ENCODE measurements at regions not wholly inside any gene's neighbourhood (a gene's known extent, or its start where the extent isn't known, plus 50 kb on each side); places are given as distances from the start of the nearest gene placed in this dataset.

- Histone ChIP-seq H3K27me3 (ENCODE audit: control insufficient read depth in 1 of 2, insufficient read depth in 2 of 2, low read length in 2 of 2) (no peaks in the 10 kb centered on the region), H3K9ac (ENCODE audit: insufficient read depth, low read depth, low read length) (no peak overlapping the region), H3K36me3 (replicated peaks in 1 of 2; ENCODE audit: control insufficient read depth in 1 of 2, insufficient read depth in 2 of 2, low read length in 2 of 2) (no peaks in the 10 kb centered on the region), H3K9me3 (ENCODE audit: low read length) (no peaks in the 10 kb centered on the region), H3K4me2 (ENCODE audit: low read depth, low read length) (no peak overlapping the region), H4K20me1 (ENCODE audit: insufficient read depth, low read length) (no peaks in the 10 kb centered on the region), H3K4me3 (replicated peaks in 1 of 3; ENCODE audit: insufficient read depth in 1 of 3, low read depth in 2 of 3, low read length in 3 of 3) (no peak overlapping the region), H3K27ac (ENCODE audit: extremely low read length, insufficient read depth, low read length) (no peak overlapping the region), H2AFZ (ENCODE audit: low read length) (no peak overlapping the region), H3K79me2 (ENCODE audit: insufficient read depth, low read length) (no peaks in the 10 kb centered on the region), H3K4me1 (ENCODE audit: insufficient read depth, low read length) (no peaks in the 10 kb centered on the region)
- TF ChIP-seq SALL2 (CRISPR knock-in tag; IDR thresholded peaks at IDR 0.05) (no peak), KLF11 (CRISPR knock-in tag; IDR thresholded peaks at IDR 0.05) (no peak), SP2 (CRISPR knock-in tag; IDR thresholded peaks at IDR 0.05) (no peak), ZNF670 (CRISPR knock-in tag; IDR thresholded peaks at IDR 0.05; ENCODE audit: borderline replicate concordance) (no peak), ZNF230 (CRISPR knock-in tag; IDR thresholded peaks at IDR 0.05) (no peak), FLYWCH1 (CRISPR knock-in tag; IDR thresholded peaks at IDR 0.05) (no peak), PHB2 (IDR thresholded peaks at IDR 0.05; ENCODE audit: partially characterized antibody) (no peak), ZNF720 (CRISPR knock-in tag; IDR thresholded peaks at IDR 0.05) (no peak), HMG20B (CRISPR knock-in tag; conservative IDR thresholded peaks at IDR 0.05) (no peak)
- POLR2A ChIA-PET = no interaction called here
- DNase-seq (ENCODE audit: low spot score) = no peak
- no peak for ATAC-seq
- CTCF ChIA-PET (ENCODE audit: low intra/inter-chr PET ratio, low total read pairs) = no interaction called here
- in situ Hi-C loops (cut with HindIII; ENCODE audit: extremely low pct_ligation_motif_present, low pct_unique_long_range_greater_than_20kb) = no loop called here
- intact Hi-C loops (cut with micrococcal nuclease; ENCODE audit: unreplicated experiment) = no loop called here
- FAIRE-seq = no peak
- no TSS peak for BruUV-seq (replicated peaks)
Measured at GRCh38 chr9:31355965-31356364, 1028.5 kb upstream of the ACO1 start.

- no peaks in the 10 kb centered on the region for H3K79me2 ChIP-seq (ENCODE audit: insufficient read depth, low read length)
- no peak overlapping the region for H3K27ac ChIP-seq (ENCODE audit: extremely low read length, insufficient read depth, low read length)
- H3K4me1 ChIP-seq (ENCODE audit: insufficient read depth, low read length) = no peaks in the 10 kb centered on the region
- CTCF ChIA-PET (ENCODE audit: low intra/inter-chr PET ratio, low total read pairs) = no interaction called here
- H3K9ac ChIP-seq (ENCODE audit: insufficient read depth, low read depth, low read length) = no peak overlapping the region
- in situ Hi-C loops (cut with HindIII; ENCODE audit: extremely low pct_ligation_motif_present, low pct_unique_long_range_greater_than_20kb) = no loop called here
- DNase-seq (ENCODE audit: low spot score) = no peak
- intact Hi-C loops (cut with micrococcal nuclease; ENCODE audit: unreplicated experiment) = no loop called here
- H3K9me3 ChIP-seq (ENCODE audit: low read length) = no peaks in the 10 kb centered on the region
- POLR2A ChIA-PET = no interaction called here
- H3K4me2 ChIP-seq (ENCODE audit: low read depth, low read length) = no peak overlapping the region
- H4K20me1 ChIP-seq (ENCODE audit: insufficient read depth, low read length) = no peaks in the 10 kb centered on the region
- BruUV-seq (replicated peaks) = no TSS peak
- no peak overlapping the region for H3K4me3 ChIP-seq (replicated peaks in 1 of 3; ENCODE audit: insufficient read depth in 1 of 3, low read depth in 2 of 3, low read length in 3 of 3)
- no peaks in the 10 kb centered on the region for H3K27me3 ChIP-seq (ENCODE audit: control insufficient read depth in 1 of 2, insufficient read depth in 2 of 2, low read length in 2 of 2)
- no peaks in the 10 kb centered on the region for H3K36me3 ChIP-seq (replicated peaks in 1 of 2; ENCODE audit: control insufficient read depth in 1 of 2, insufficient read depth in 2 of 2, low read length in 2 of 2)
- ATAC-seq = no peak
- no peak overlapping the region for H2AFZ ChIP-seq (ENCODE audit: low read length)
- no peak for FAIRE-seq
- TF ChIP-seq CEBPG (CRISPR knock-in tag; IDR thresholded peaks at IDR 0.05) (no peak), ISX (CRISPR knock-in tag; conservative IDR thresholded peaks at IDR 0.05) (no peak), GTF3A (CRISPR knock-in tag; conservative IDR thresholded peaks at IDR 0.05) (no peak), SKI (IDR thresholded peaks at IDR 0.05; ENCODE audit: partially characterized antibody) (no peak), FOSL2 (CRISPR knock-in tag; IDR thresholded peaks at IDR 0.05) (no peak), ARNTL (CRISPR knock-in tag; IDR thresholded peaks at IDR 0.05) (no peak), ZNF407 (CRISPR knock-in tag; IDR thresholded peaks at IDR 0.05; ENCODE audit: not compliant biosample characterization) (no peak)
Measured at GRCh38 chr9:31359071-31359470, 1025.4 kb upstream of the ACO1 start.
